OCI-LY3 (cell line): ENCODE measurements at regions not wholly inside any gene's neighbourhood (a gene's known extent, or its start where the extent isn't known, plus 50 kb on each side); places are given as distances from the start of the nearest gene placed in this dataset.

Experiments used
- EZH2phosphoT487 ChIP-seq: fragments of 200-600 bp; shearing (Covaris generic); IDR thresholded peaks from 2 replicates; pipeline ENCODE4 v1.6.1; 2018; ENCODE audit warnings: antibody characterized with exemption, mixed run types, low read depth
- TF ChIP-seq, protein P1 (sequence below): fragments of 200-600, 300-600 bp; sonication (generic); IDR thresholded peaks from 2 replicates; pipeline ENCODE4 v1.5.1; 2014; ENCODE audit warnings: antibody characterized with exemption, low read length, low read depth

DNA sequence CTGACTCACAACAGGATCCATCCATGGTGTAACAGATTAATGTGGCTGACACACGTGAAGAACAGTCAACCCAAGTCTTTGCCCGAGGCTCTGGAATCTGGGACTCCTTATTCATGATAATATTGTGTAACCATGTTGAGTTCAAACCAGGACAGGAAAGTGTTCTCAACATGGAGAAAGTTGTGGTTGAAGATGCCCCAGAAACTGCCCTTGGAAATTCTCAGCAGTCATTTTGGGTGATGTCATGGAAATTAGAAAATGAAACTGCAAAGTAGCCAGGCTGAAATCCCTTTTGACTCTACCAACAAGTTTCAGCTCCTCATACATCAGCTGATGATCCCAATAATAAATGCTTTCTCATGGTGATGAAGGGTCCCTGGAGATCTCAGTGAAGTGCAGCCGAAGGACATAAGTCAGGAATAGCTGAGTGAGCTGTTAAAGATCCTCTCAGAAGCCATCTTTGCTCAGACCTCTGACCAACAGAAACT lies 307.7 kb downstream of the TNS1 start:
- TF ChIP-seq, protein P1, sequence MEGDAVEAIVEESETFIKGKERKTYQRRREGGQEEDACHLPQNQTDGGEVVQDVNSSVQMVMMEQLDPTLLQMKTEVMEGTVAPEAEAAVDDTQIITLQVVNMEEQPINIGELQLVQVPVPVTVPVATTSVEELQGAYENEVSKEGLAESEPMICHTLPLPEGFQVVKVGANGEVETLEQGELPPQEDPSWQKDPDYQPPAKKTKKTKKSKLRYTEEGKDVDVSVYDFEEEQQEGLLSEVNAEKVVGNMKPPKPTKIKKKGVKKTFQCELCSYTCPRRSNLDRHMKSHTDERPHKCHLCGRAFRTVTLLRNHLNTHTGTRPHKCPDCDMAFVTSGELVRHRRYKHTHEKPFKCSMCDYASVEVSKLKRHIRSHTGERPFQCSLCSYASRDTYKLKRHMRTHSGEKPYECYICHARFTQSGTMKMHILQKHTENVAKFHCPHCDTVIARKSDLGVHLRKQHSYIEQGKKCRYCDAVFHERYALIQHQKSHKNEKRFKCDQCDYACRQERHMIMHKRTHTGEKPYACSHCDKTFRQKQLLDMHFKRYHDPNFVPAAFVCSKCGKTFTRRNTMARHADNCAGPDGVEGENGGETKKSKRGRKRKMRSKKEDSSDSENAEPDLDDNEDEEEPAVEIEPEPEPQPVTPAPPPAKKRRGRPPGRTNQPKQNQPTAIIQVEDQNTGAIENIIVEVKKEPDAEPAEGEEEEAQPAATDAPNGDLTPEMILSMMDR, result no peak
- TF ChIP-seq EZH2phosphoT487, result no peak
